HCT116 (cell line): ENCODE measurements at regions not wholly inside any gene's neighbourhood (a gene's known extent, or its start where the extent isn't known, plus 50 kb on each side); places are given as distances from the start of the nearest gene placed in this dataset.

Experiments
- ATAC-seq: fragments of 200-7000 bp; cut with Tn5 transposase; 2 replicates; pipeline ENCODE4 v1.9.1; 2020; ENCODE audit warnings: mild to moderate bottlenecking, moderate library complexity
- BruUV-seq: library from RNA; stranded (reverse); fragments of 400-500 nt; replicated peaks from 2 replicates; lab custom pipeline; 2021; lab: Mats Ljungman, UMichigan
- CTCF ChIA-PET: fragments of 300-600 bp; sonication (Branson Sonifier 250); formaldehyde crosslinking; loops from one replicate; lab custom pipeline; 2021; ENCODE audit warnings: antibody characterized with exemption; lab: Charles Lee
- POLR2A ChIA-PET: fragments of 300-600, 350-600 bp; sonication (Branson Sonifier 250); formaldehyde crosslinking; loops from one replicate; lab custom pipeline; 2021; ENCODE audit warnings: antibody characterized with exemption; lab: Charles Lee
- RAD21 ChIA-PET, 2 experiments: fragments of 300-600 bp; sonication (Branson Sonifier 250); formaldehyde crosslinking; loops; one replicate each; lab custom pipeline; 2023; ENCODE audit warnings: low total read pairs in 2 of 2; ENCODE audit not compliant: uncharacterized antibody in 2 of 2, unreplicated experiment in 2 of 2, low non-redundant PET in 1 of 2; lab: Charles Lee
- DNase-seq: peaks from one replicate; pipeline ENCODE4 v3.0.0-alpha.2; 2010; ENCODE audit warnings: low read depth, low spot score
- H2AFZ ChIP-seq: fragments of 200-600 bp; shearing (Covaris generic), sonication (generic); 2 replicates; pipeline ENCODE4 v1.6.1; 2017; ENCODE audit warnings: low read depth, mixed run types, mixed read lengths, antibody characterized with exemption, low read length; ENCODE audit not compliant: poor library complexity, severe bottlenecking
- H3K27ac ChIP-seq: 2 replicates; pipeline ENCODE4 v1.5.1; 2012; ENCODE audit warnings: low read depth, low read length
- H3K27me3 ChIP-seq: fragments of 200-600 bp; sonication (generic); 2 replicates; pipeline ENCODE4 v1.6.1; 2016; ENCODE audit warnings: mixed run types, low read length, mixed read lengths; ENCODE audit not compliant: insufficient read depth
- H3K36me3 ChIP-seq, 2 experiments: fragments of 200-500 bp in 1 of 2; fragments of 200-600 bp in 1 of 2; sonication (Bioruptor generic) in 1 of 2; sonication (generic) in 1 of 2; 2 replicates each; pipeline versions ENCODE4 v1.5.1 to v1.6.1; 2014 to 2016; ENCODE audit warnings: low read length in 2 of 2, inconsistent platforms in 1 of 2, mixed read lengths in 1 of 2, mixed run types in 1 of 2; ENCODE audit not compliant: insufficient read depth in 2 of 2, control insufficient read depth in 1 of 2
- H3K4me1 ChIP-seq, 2 experiments: fragments of 200-600 bp in 1 of 2; sonication (generic) in 1 of 2; 2 replicates each; pipeline versions ENCODE4 v1.5.1 to v1.6.1; 2012 to 2017; ENCODE audit warnings: low read length in 2 of 2, inconsistent platforms in 1 of 2, mild to moderate bottlenecking in 1 of 2, mixed read lengths in 1 of 2, mixed run types in 1 of 2, moderate library complexity in 1 of 2; ENCODE audit not compliant: insufficient read depth in 2 of 2, control insufficient read depth in 1 of 2
- H3K4me2 ChIP-seq: fragments of 200-600 bp; sonication (generic); 2 replicates; pipeline ENCODE4 v1.6.1; 2017; ENCODE audit warnings: mixed run types, low read length, mixed read lengths
- H3K4me3 ChIP-seq, 2 experiments: fragments of 200-600 bp in 1 of 2; sonication (generic) in 1 of 2; replicated peaks in 1 of 2; 2 replicates each; pipeline ENCODE4 v1.5.1; 2011 to 2016; ENCODE audit warnings: low read length in 2 of 2, control low read depth in 1 of 2, low read depth in 1 of 2, mild to moderate bottlenecking in 1 of 2, mixed read lengths in 1 of 2, mixed run types in 1 of 2
- H3K79me2 ChIP-seq: fragments of 200-600 bp; sonication (generic); 2 replicates; pipeline ENCODE4 v1.6.1; 2017; ENCODE audit warnings: mild to moderate bottlenecking, mixed run types, low read length, moderate library complexity, mixed read lengths; ENCODE audit not compliant: insufficient read depth
- H3K9ac ChIP-seq: fragments of 200-600 bp; sonication (generic); 2 replicates; pipeline ENCODE4 v1.6.1; 2016; ENCODE audit warnings: low read length, mixed read lengths
- H3K9me2 ChIP-seq: fragments of 200-600 bp; sonication (generic), shearing (Covaris generic); 2 replicates; pipeline ENCODE4 v1.6.1; 2017; ENCODE audit warnings: mixed run types, mild to moderate bottlenecking, moderate library complexity; ENCODE audit not compliant: insufficient read depth
- H3K9me3 ChIP-seq, 2 experiments: fragments of 200-500 bp in 1 of 2; fragments of 200-600 bp in 1 of 2; sonication (Bioruptor generic) in 1 of 2; sonication (generic) in 1 of 2; 2 replicates each; pipeline ENCODE4 v1.6.1; 2014 to 2017; ENCODE audit warnings: low read length in 2 of 2, mixed read lengths in 2 of 2, inconsistent platforms in 1 of 2, low read depth in 1 of 2, mild to moderate bottlenecking in 1 of 2, mixed run types in 1 of 2, moderate library complexity in 1 of 2; ENCODE audit not compliant: control insufficient read depth in 1 of 2, insufficient read depth in 1 of 2
- H4K20me1 ChIP-seq: fragments of 200-600 bp; sonication (generic), shearing (Covaris generic); 2 replicates; pipeline ENCODE4 v1.6.1; 2017; ENCODE audit warnings: mixed run types, mild to moderate bottlenecking, moderate library complexity; ENCODE audit not compliant: insufficient read depth
- EZH2phosphoT487 ChIP-seq: fragments of 200-600 bp; IDR thresholded peaks from 2 replicates; pipeline ENCODE4 v1.6.1; 2018; ENCODE audit warnings: antibody characterized with exemption, borderline replicate concordance
- FOSL1 ChIP-seq: IDR thresholded peaks from 2 replicates; pipeline ENCODE4 v1.6.1; 2012; ENCODE audit warnings: low read depth
- JUND ChIP-seq: IDR thresholded peaks from 2 replicates; pipeline ENCODE4 v1.6.1; 2012
- RAD21 ChIP-seq: IDR thresholded peaks from 2 replicates; pipeline ENCODE4 v1.6.1; 2012; ENCODE audit warnings: low read depth, mild to moderate bottlenecking
- SP1 ChIP-seq: IDR thresholded peaks from 2 replicates; pipeline ENCODE4 v1.6.1; 2012; ENCODE audit warnings: low read depth
- TCF7L2 ChIP-seq: IDR thresholded peaks from 2 replicates; pipeline ENCODE4 v1.7.0; 2011; ENCODE audit warnings: borderline replicate concordance, inconsistent platforms; ENCODE audit not compliant: insufficient read depth, insufficient read length; ENCODE audit errors: extremely low read depth
- ZNF274 ChIP-seq: fragments of 200-500 bp; sonication (Bioruptor generic); IDR thresholded peaks from 2 replicates; pipeline ENCODE4 v1.6.1; 2014; ENCODE audit warnings: mild to moderate bottlenecking, low read depth, low read length, inconsistent platforms
- intact Hi-C: fragments of 100-400 bp; cut with micrococcal nuclease; formaldehyde crosslinking; loops from 2 replicates; pipeline ENCODE4 v1.10.0; 2022
- TF ChIP-seq, protein P1 (sequence below): IDR thresholded peaks from 2 replicates; pipeline ENCODE4 v1.6.1; 2011; ENCODE audit warnings: mild to moderate bottlenecking, low read length, moderate library complexity; ENCODE audit not compliant: insufficient replicate concordance; ENCODE audit errors: extremely low read depth
- TF ChIP-seq, protein P2 (sequence below), 3 experiments: fragments of 200-600 bp in 1 of 3; sonication (generic) in 1 of 3; IDR thresholded peaks in 2 of 3; conservative IDR thresholded peaks in 1 of 3; 2 replicates each; pipeline ENCODE4 v1.5.1; 2012 to 2017; ENCODE audit warnings: low read depth in 2 of 3, low read length in 2 of 3, antibody characterized with exemption in 1 of 3, borderline replicate concordance in 1 of 3, control low read depth in 1 of 3, mild to moderate bottlenecking in 1 of 3, mixed read lengths in 1 of 3, mixed run types in 1 of 3, moderate library complexity in 1 of 3; ENCODE audit not compliant: insufficient read depth in 1 of 3
- TF ChIP-seq, protein P3 (sequence below): IDR thresholded peaks from 2 replicates; pipeline ENCODE4 v1.6.1; 2012; ENCODE audit warnings: low read depth

DNA sequence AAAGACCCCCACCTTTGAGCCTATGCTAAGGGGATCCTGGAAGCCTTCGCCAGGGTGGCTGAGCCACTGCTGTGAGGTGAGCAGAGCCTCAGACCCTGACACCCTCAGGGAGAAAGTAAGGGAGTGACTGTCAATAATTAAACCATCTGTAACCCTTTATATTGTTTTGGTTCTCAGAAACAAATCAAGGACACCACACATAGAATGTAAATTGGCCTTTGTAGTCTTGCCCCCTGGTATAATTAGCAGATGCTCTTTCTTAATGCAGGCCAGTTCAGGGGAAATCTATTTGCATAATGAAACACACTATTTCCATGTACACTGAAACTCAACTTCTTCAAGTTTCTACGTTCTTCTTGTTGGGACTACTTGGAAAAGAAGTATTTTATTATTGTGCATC lies 127.7 kb upstream of the EDNRB start:
- Histone ChIP-seq H3K9ac (no peak overlapping the region), H3K36me3 (no peaks in the 10 kb centered on the region; a peak in 1 of 4 replicates)
- CTCF ChIA-PET = no interaction called here
- TF ChIP-seq, protein P1, sequence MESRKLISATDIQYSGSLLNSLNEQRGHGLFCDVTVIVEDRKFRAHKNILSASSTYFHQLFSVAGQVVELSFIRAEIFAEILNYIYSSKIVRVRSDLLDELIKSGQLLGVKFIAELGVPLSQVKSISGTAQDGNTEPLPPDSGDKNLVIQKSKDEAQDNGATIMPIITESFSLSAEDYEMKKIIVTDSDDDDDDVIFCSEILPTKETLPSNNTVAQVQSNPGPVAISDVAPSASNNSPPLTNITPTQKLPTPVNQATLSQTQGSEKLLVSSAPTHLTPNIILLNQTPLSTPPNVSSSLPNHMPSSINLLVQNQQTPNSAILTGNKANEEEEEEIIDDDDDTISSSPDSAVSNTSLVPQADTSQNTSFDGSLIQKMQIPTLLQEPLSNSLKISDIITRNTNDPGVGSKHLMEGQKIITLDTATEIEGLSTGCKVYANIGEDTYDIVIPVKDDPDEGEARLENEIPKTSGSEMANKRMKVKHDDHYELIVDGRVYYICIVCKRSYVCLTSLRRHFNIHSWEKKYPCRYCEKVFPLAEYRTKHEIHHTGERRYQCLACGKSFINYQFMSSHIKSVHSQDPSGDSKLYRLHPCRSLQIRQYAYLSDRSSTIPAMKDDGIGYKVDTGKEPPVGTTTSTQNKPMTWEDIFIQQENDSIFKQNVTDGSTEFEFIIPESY = no peak
- TF ChIP-seq, protein P2, sequence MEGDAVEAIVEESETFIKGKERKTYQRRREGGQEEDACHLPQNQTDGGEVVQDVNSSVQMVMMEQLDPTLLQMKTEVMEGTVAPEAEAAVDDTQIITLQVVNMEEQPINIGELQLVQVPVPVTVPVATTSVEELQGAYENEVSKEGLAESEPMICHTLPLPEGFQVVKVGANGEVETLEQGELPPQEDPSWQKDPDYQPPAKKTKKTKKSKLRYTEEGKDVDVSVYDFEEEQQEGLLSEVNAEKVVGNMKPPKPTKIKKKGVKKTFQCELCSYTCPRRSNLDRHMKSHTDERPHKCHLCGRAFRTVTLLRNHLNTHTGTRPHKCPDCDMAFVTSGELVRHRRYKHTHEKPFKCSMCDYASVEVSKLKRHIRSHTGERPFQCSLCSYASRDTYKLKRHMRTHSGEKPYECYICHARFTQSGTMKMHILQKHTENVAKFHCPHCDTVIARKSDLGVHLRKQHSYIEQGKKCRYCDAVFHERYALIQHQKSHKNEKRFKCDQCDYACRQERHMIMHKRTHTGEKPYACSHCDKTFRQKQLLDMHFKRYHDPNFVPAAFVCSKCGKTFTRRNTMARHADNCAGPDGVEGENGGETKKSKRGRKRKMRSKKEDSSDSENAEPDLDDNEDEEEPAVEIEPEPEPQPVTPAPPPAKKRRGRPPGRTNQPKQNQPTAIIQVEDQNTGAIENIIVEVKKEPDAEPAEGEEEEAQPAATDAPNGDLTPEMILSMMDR (IDR thresholded peaks at IDR 0.05 in 2 of 3, conservative IDR thresholded peaks at IDR 0.05 in 1 of 3; ENCODE audit: borderline replicate concordance in 1 of 3, insufficient read depth in 1 of 3, low read depth in 2 of 3, low read length in 2 of 3) = no peak
- TF ChIP-seq JUND (no peak), RAD21 (no peak), ZNF274 (no peak), EZH2phosphoT487 (no peak), TCF7L2 (no peak), FOSL1 (no peak), SP1 (no peak)
- TF ChIP-seq, protein P3, sequence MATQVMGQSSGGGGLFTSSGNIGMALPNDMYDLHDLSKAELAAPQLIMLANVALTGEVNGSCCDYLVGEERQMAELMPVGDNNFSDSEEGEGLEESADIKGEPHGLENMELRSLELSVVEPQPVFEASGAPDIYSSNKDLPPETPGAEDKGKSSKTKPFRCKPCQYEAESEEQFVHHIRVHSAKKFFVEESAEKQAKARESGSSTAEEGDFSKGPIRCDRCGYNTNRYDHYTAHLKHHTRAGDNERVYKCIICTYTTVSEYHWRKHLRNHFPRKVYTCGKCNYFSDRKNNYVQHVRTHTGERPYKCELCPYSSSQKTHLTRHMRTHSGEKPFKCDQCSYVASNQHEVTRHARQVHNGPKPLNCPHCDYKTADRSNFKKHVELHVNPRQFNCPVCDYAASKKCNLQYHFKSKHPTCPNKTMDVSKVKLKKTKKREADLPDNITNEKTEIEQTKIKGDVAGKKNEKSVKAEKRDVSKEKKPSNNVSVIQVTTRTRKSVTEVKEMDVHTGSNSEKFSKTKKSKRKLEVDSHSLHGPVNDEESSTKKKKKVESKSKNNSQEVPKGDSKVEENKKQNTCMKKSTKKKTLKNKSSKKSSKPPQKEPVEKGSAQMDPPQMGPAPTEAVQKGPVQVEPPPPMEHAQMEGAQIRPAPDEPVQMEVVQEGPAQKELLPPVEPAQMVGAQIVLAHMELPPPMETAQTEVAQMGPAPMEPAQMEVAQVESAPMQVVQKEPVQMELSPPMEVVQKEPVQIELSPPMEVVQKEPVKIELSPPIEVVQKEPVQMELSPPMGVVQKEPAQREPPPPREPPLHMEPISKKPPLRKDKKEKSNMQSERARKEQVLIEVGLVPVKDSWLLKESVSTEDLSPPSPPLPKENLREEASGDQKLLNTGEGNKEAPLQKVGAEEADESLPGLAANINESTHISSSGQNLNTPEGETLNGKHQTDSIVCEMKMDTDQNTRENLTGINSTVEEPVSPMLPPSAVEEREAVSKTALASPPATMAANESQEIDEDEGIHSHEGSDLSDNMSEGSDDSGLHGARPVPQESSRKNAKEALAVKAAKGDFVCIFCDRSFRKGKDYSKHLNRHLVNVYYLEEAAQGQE = no peak
- TF ChIP-seq, all 23 proteins: peak for 0
- Histone ChIP-seq H3K4me1 (no peaks in the 10 kb centered on the region), H3K27ac (no peak overlapping the region), H3K79me2 (no peaks in the 10 kb centered on the region), H3K4me2 (no peak overlapping the region), H4K20me1 (no peaks in the 10 kb centered on the region), H2AFZ (no peak overlapping the region), H3K9me2 (no peaks in the 10 kb centered on the region), H3K4me3 (no peak overlapping the region), H3K9me3 (peaks cover 0 to 10% of the 10 kb centered on the region in 2 experiments; a peak in 1 of 4 replicates), H3K27me3 (no peaks in the 10 kb centered on the region)
- ChIA-PET POLR2A (no interaction called here), RAD21 (no interaction called here)
- DNase-seq = no peak
- intact Hi-C loops = no loop called here
- BruUV-seq = no TSS peak
- ATAC-seq = no peak
